NOMO-1 treated with dmso at 0.1 percent for 144 hours (cell line): ENCODE measurements at regions not wholly inside any gene's neighbourhood (a gene's known extent, or its start where the extent isn't known, plus 50 kb on each side); places are given as distances from the start of the nearest gene placed in this dataset.
"Not testable (repeated sequence)": the region's sequence is repeated elsewhere in the genome, so short reads cannot be mapped to it uniquely, and the experiment has no call there.

Source experiments
- DNase-seq: peaks from one replicate; lab custom pipeline; 2025; ENCODE audit not compliant: unreplicated experiment; lab: John Stamatoyannopoulos, UW

GRCh38 chr7:9201928-9202327, 768.5 kb downstream of the NXPH1 start:
- DNase-seq: no peak

- DNase-seq: no peak
Observed at GRCh38 chr7:9204571-9204970, 771.2 kb downstream of the NXPH1 start.

- DNase-seq: no peak
Observed at GRCh38 chr7:9210114-9210513, 776.7 kb downstream of the NXPH1 start.

GRCh38 chr7:9217204-9217603, 783.8 kb downstream of the NXPH1 start:
- DNase-seq: no peak

- no peak for DNase-seq
Observed at GRCh38 chr7:9226500-9226899, 793.1 kb downstream of the NXPH1 start.

- no peak for DNase-seq
Observed at GRCh38 chr7:9231630-9232121, 798.3 kb downstream of the NXPH1 start.

- DNase-seq: no peak
Observed at GRCh38 chr7:9240001-9240400, 806.6 kb downstream of the NXPH1 start.

GRCh38 chr7:9241826-9242225, 808.4 kb downstream of the NXPH1 start:
- no peak for DNase-seq

- DNase-seq: no peak
Observed at GRCh38 chr7:9242636-9243035, 809.2 kb downstream of the NXPH1 start.

- DNase-seq: no peak
Observed at GRCh38 chr7:9250876-9251275, 817.5 kb downstream of the NXPH1 start.

- DNase-seq: no peak
Observed at GRCh38 chr7:9264395-9264794, 831.0 kb downstream of the NXPH1 start.

- DNase-seq: no peak
Observed at GRCh38 chr7:9280088-9280487, 846.7 kb downstream of the NXPH1 start.

- DNase-seq: no peak
Observed at GRCh38 chr7:9283246-9283645, 849.8 kb downstream of the NXPH1 start.

GRCh38 chr7:9302436-9302835, 869.0 kb downstream of the NXPH1 start:
- DNase-seq: no peak

- no peak for DNase-seq
Observed at GRCh38 chr7:9307131-9307530, 873.7 kb downstream of the NXPH1 start.

GRCh38 chr7:9324513-9324912, 891.1 kb downstream of the NXPH1 start:
- no peak for DNase-seq

GRCh38 chr7:9328296-9328695, 894.9 kb downstream of the NXPH1 start:
- DNase-seq: no peak

- no peak for DNase-seq
Observed at GRCh38 chr7:9349625-9350024, 916.2 kb downstream of the NXPH1 start.

- no peak for DNase-seq
Observed at GRCh38 chr7:9391221-9391620, 957.8 kb downstream of the NXPH1 start.

GRCh38 chr7:9391984-9392383, 958.6 kb downstream of the NXPH1 start:
- no peak for DNase-seq

GRCh38 chr7:9404386-9404785, 971.0 kb downstream of the NXPH1 start:
- not testable (repeated sequence) for DNase-seq

- DNase-seq: no peak
Observed at GRCh38 chr7:9407816-9408215, 974.4 kb downstream of the NXPH1 start.

GRCh38 chr7:9453521-9453920, 1020.1 kb downstream of the NXPH1 start:
- DNase-seq: no peak

GRCh38 chr7:9488555-9488954, 1055.1 kb downstream of the NXPH1 start:
- DNase-seq: no peak
